Fibroblast of pulmonary artery (primary cell): ENCODE measurements at regions not wholly inside any gene's neighbourhood (a gene's known extent, or its start where the extent isn't known, plus 50 kb on each side); places are given as distances from the start of the nearest gene placed in this dataset.
A peak's percentile ranks its signal among the peaks of the same experiment; 100 is the strongest.
"Not testable (repeated sequence)": the region's sequence is repeated elsewhere in the genome, so short reads cannot be mapped to it uniquely, and the experiment has no call there.

Source experiments
- DNase-seq: peaks from one replicate; pipeline ENCODE4 v3.0.0-alpha.2; 2010; ENCODE audit warnings: low read depth
- H3K4me3 ChIP-seq: replicated peaks from 2 replicates; pipeline ENCODE4 v1.5.1; 2011; ENCODE audit warnings: low read depth, mild to moderate bottlenecking, control low read depth, low read length, moderate library complexity
- TF ChIP-seq, protein P1 (sequence below): IDR thresholded peaks from 2 replicates; pipeline ENCODE4 v1.5.1; 2011; ENCODE audit warnings: mild to moderate bottlenecking, control low read depth, low read length, inconsistent platforms; ENCODE audit errors: missing control alignments

DNA sequence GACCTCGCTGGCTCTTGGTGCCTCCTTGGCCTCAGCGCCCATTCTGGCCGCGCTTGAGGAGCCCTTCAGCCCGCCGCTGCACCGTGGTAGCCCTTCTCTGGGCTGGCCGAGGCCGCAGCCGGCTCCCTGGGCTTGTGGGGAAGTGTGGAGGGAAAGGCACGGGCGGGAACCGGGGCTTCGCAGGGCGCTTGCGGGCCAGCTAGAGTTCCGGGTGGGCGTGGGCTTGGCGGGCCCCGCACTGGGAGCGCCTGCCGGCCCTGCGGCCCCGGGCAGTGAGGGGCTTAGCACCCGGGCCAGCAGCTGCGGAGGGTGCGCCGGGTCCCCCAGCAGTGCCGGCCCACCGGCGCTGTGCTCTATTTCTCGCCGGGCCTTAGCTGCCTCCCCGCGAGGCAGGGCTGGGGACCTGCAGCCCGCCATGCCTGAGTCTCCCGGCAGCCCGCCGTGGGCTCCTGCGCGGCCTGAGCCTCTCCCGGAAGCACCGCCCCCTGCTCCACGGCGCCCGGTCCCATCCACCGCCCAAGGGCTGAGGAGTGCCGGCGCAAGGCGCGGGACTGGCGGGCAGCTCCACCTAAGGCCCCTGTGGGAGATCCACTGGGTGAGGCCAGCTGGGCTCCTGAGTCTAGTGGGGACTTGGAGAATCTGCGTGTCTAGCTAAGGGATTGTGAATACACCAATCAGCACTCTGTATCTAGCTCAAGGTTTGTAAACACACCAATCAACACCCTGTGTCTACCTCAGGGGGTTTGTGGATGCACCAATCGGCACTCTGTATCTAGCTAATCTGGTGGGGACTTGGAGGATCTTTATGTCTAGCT, 141.1 kb downstream of the SLCO4C1 start:
- H3K4me3 ChIP-seq, DNase-seq: not testable (repeated sequence)

DNA sequence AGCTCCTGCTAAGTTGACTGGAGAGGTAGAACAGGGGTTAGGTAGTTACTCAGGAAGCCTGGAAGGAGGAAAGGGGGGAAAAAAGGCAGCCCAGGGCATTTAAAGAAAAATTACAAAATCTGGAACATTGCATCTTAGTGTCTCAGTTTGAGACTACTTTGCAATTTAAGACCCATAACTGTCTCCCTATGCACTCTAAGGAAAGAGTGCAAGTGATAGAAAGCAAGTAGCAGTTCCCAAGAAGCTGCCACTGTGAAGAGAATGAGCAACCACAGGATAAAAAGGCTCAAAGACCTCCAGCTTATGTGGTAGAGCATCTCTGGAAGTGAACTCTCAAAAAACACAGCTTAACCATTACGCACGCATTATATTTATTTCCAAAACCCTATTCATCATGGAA, 141.8 kb downstream of the SLCO4C1 start:
- TF ChIP-seq, protein P1, sequence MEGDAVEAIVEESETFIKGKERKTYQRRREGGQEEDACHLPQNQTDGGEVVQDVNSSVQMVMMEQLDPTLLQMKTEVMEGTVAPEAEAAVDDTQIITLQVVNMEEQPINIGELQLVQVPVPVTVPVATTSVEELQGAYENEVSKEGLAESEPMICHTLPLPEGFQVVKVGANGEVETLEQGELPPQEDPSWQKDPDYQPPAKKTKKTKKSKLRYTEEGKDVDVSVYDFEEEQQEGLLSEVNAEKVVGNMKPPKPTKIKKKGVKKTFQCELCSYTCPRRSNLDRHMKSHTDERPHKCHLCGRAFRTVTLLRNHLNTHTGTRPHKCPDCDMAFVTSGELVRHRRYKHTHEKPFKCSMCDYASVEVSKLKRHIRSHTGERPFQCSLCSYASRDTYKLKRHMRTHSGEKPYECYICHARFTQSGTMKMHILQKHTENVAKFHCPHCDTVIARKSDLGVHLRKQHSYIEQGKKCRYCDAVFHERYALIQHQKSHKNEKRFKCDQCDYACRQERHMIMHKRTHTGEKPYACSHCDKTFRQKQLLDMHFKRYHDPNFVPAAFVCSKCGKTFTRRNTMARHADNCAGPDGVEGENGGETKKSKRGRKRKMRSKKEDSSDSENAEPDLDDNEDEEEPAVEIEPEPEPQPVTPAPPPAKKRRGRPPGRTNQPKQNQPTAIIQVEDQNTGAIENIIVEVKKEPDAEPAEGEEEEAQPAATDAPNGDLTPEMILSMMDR, result no peak
- H3K4me3 ChIP-seq, result no peak overlapping the region

DNA sequence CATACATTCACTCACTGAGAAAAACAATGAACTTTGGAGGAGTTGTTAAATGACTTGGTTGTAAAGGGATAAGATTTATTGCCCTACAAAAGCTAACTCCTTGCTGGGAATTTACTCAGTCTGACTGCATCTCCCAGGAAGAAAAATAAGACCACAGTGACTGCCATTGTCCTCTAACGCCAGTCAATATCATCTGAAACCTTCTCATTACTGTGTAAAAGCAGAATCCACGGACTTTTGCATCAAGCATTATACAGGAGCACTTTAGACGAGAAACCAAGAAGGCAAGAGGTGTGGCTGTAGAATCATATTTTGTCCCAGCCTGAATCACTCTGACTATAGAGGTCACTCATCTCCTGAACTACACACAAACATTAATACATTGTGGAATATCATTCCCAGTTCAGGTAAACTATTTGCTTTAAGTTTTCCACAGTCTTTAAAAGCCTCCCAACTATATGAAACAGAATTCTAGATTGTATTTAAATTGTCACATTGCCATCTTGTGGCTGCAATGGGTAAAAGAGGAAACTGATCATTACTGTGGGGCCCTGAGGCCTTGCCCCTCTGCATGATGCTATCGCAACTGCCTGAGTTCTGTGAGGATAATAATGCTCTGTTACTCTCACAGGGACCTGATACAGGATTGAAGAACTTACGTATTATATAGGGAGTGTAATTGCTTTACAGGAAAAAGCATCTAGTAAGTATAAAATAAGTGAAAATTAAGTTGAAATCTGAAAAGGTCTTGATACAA, 142.9 kb downstream of the SLCO4C1 start:
- H3K4me3 ChIP-seq, result no peak overlapping the region
- TF ChIP-seq, protein P1, result peak; percentile 3
- DNase-seq, result peak; percentile 3

More for the DNA sequence above, 141.8 kb downstream of the SLCO4C1 start:
- no peak for DNase-seq

DNA sequence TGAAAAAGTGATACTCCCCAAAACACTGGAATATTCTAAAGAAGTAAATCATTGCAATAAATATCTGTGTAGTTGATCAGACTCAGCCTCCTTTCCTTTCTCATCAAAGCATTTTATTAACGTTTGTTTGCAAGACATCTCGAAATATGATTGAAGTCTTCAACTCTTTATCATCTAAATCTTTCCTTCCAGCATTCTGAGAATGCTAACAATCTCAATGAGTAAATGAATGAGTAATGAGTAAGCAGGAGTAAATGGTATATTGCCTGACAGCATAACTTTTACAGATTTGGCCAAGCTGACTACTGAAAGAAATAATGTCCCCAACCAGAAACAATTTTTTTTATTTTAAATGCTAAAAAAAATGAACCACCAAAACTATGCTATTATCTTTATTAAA, 157.1 kb downstream of the SLCO4C1 start:
- no peak overlapping the region for H3K4me3 ChIP-seq
- DNase-seq, result no peak
- TF ChIP-seq, protein P1, result no peak

DNA sequence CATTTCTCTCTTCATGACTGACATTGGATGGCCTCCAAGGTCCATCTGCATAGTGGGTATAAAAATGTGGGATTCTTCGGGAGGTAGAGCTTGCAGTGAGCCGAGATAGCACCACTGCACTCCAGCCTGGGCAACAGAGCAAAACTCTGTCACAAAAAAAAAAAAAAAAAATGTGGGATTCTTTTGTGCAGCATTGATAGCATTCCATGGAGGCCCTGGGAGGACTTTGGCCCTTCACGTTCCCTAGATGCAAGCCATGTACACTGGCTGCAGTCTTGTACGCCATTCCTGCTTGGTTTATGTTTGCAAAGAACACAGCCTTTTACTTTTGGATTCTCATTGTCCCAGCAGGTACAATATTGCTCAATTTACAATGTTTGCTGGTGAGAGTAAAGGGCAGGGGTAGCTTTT, 157.8 kb downstream of the SLCO4C1 start:
- TF ChIP-seq, protein P1, result no peak

DNA sequence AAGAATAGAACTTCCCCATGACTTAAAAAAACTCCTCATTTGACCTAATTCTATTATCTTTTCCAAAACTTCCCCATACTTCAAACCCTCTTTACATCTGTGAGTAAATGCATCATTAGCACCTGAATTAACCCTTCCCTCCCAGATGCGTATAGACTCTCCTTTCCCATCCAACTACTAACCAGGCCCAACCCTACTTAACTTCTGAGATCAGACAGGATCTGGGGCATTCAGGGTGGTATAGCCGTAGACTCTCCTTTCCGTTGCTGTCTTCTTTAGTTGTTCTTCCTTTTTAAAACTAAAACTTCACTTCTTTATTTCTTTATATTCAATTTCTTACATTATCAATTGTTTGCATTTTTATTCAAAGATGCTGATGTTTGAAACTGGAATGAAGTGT, 165.2 kb downstream of the SLCO4C1 start:
- DNase-seq, result no peak
- H3K4me3 ChIP-seq, result no peak overlapping the region
- TF ChIP-seq, protein P1, result no peak

More for the DNA sequence above, 157.8 kb downstream of the SLCO4C1 start:
- no peak overlapping the region for H3K4me3 ChIP-seq
- no peak for DNase-seq

DNA sequence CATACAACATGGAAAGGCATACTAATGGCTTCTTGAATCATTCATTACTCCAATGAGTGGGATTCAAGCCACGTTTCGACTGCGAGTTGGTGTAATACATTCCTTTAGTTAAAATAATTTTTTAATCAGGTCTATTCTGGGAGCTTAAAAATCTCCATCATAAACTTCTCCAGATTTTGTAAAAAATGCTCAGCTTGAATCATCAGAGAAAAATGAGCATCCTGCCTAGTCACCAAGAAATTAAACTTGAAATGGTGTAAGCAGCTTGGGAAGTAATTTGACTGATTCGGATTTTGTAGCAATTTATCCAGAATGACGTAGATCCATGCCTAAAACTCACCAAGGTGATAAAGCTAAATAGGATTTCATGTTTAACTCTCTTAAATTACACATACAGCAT, 165.7 kb downstream of the SLCO4C1 start:
- H3K4me3 ChIP-seq, result no peak overlapping the region
- DNase-seq, result no peak
- TF ChIP-seq, protein P1, result no peak
